ENCODE measurements at regions not wholly inside any gene's neighbourhood (a gene's known extent, or its start where the extent isn't known, plus 50 kb on each side); places are given as distances from the start of the nearest gene placed in this dataset.

GRCh38 chr14:36373982-36374673 lies 53.7 kb upstream of the MBIP start:
- no peak overlapping the region for H3K4me2 ChIP-seq (ENCODE audit: insufficient read depth, insufficient read length, low read length)
- H4K91ac ChIP-seq (ENCODE audit: insufficient read length, low read depth, low read length): no peak overlapping the region
- no peak overlapping the region for H4K5ac ChIP-seq (ENCODE audit: insufficient read length, low read depth, low read length)
- H3K23ac ChIP-seq (ENCODE audit: insufficient read length, low read depth, low read length): no peak overlapping the region
- Mint-ChIP-seq H3K27ac (no peak overlapping the region), H3K4me1 (peaks cover 0 to 2% of the 10 kb centered on the region in 2 experiments; a peak in 1 of 4 replicates), H3K27me3 (ENCODE audit: low read depth) (peaks cover 16% of the 10 kb centered on the region), H3K9me3 (no peaks in the 10 kb centered on the region; a peak in 1 of 5 replicates), H3K4me3 (no peak overlapping the region), H3K36me3 (ENCODE audit: insufficient read depth in 1 of 3, low read depth in 3 of 3) (no peaks in the 10 kb centered on the region)
- no peak overlapping the region for H3K27ac ChIP-seq (ENCODE audit: insufficient read length, low read depth, low read length)
- H3K18ac ChIP-seq (ENCODE audit: insufficient read length, low read depth, low read length): no peak overlapping the region
- no peak overlapping the region for H3K14ac ChIP-seq (ENCODE audit: insufficient read depth, low read length)
- no peaks in the 10 kb centered on the region for H3K79me1 ChIP-seq (ENCODE audit: insufficient read depth, low read depth, low read length, poor library complexity, severe bottlenecking)
- no peak overlapping the region for H3K4ac ChIP-seq (ENCODE audit: low read depth, low read length)
- no peak overlapping the region for H2BK5ac ChIP-seq (ENCODE audit: insufficient read length, low read length)
- no peak overlapping the region for H3T11ph ChIP-seq (ENCODE audit: low read length)
- no peaks in the 10 kb centered on the region for H3K23me2 ChIP-seq (ENCODE audit: insufficient read length, low read depth, low read length, poor library complexity, severe bottlenecking)
- TF ChIP-seq CTCF (conservative IDR thresholded peaks at IDR 0.05): peak; percentile 93
- no peak overlapping the region for H3K56ac ChIP-seq (ENCODE audit: insufficient read length, low read depth, low read length)
- no peaks in the 10 kb centered on the region for H3K9me3 ChIP-seq (ENCODE audit: control insufficient read depth, low read depth, low read length)
- H2BK12ac ChIP-seq (ENCODE audit: insufficient read length, low read depth, low read length): no peak overlapping the region
- no peak overlapping the region for H2BK20ac ChIP-seq (ENCODE audit: low read depth, low read length, poor library complexity, severe bottlenecking)
- no peaks in the 10 kb centered on the region for H3K27me3 ChIP-seq (ENCODE audit: insufficient read depth, low read length)
- H2AK5ac ChIP-seq (ENCODE audit: insufficient read length, low read length): no peak overlapping the region
- H2BK15ac ChIP-seq (ENCODE audit: low read depth, low read length): no peak overlapping the region
- no peaks in the 10 kb centered on the region for H4K20me1 ChIP-seq (ENCODE audit: control insufficient read depth, insufficient read depth, insufficient read length)
- peak; percentile 88 for DNase-seq
- H3K9ac ChIP-seq (ENCODE audit: extremely low read depth, insufficient read length, low read length): no peak overlapping the region
- H3K4me1 ChIP-seq (ENCODE audit: insufficient read depth, low read length): no peaks in the 10 kb centered on the region
- no peak overlapping the region for H4K8ac ChIP-seq (replicated peaks; ENCODE audit: insufficient read length, low read depth, low read length)
- no peak overlapping the region for H2BK120ac ChIP-seq (ENCODE audit: low read depth, low read length, poor library complexity, severe bottlenecking)
- no peaks in the 10 kb centered on the region for H3K79me2 ChIP-seq (ENCODE audit: insufficient read depth, low read length)
- WGBS (ENCODE audit: extremely low coverage, insufficient read length, low lambda C conversion rate): no CpG with 5 or more reads among the region's 4 CpGs
- no peak overlapping the region for H2AFZ ChIP-seq (ENCODE audit: low read length)
